Chondrocyte (in vitro differentiated cells): ENCODE measurements at regions not wholly inside any gene's neighbourhood (a gene's known extent, or its start where the extent isn't known, plus 50 kb on each side); places are given as distances from the start of the nearest gene placed in this dataset.

Experiments used
- DNase-seq: peaks from one replicate; pipeline ENCODE4 v3.0.0; 2021; ENCODE audit warnings: mixed read lengths, low spot score
- H3K27ac Mint-ChIP-seq: one replicate; pipeline ENCODE4 v1.8.0; 2021; ENCODE audit warnings: mild to moderate bottlenecking, moderate library complexity, mixed read lengths; ENCODE audit not compliant: unreplicated experiment
- H3K27me3 Mint-ChIP-seq: 2 replicates; pipeline ENCODE4 v1.8.0; 2021; ENCODE audit warnings: low read depth, mixed read lengths
- H3K36me3 Mint-ChIP-seq: 2 replicates; pipeline ENCODE4 v1.8.0; 2021; ENCODE audit warnings: low read depth, mixed read lengths
- H3K4me1 Mint-ChIP-seq: 2 replicates; pipeline ENCODE4 v1.8.0; 2021; ENCODE audit warnings: low read depth, mild to moderate bottlenecking, mixed read lengths
- H3K4me3 Mint-ChIP-seq: one replicate; pipeline ENCODE4 v1.8.0; 2021; ENCODE audit warnings: mild to moderate bottlenecking, moderate library complexity, mixed read lengths; ENCODE audit not compliant: unreplicated experiment
- H3K9me3 Mint-ChIP-seq: 2 replicates; pipeline ENCODE4 v1.8.0; 2021; ENCODE audit warnings: low read depth, mixed read lengths
- CTCF ChIP-seq: fragments of 200-600 bp; sonication (generic); IDR thresholded peaks from 2 replicates; pipeline ENCODE4 v1.5.0; 2021; ENCODE audit warnings: antibody characterized with exemption, mild to moderate bottlenecking, moderate library complexity

- no peak for DNase-seq
- peaks cover 69% of the 10 kb centered on the region for H3K4me1 Mint-ChIP-seq
- no peaks in the 10 kb centered on the region for H3K9me3 Mint-ChIP-seq
- H3K4me3 Mint-ChIP-seq = no peak overlapping the region
- TF ChIP-seq CTCF = no peak
- H3K27me3 Mint-ChIP-seq = no peaks in the 10 kb centered on the region
- H3K36me3 Mint-ChIP-seq = no peaks in the 10 kb centered on the region
- no peak overlapping the region for H3K27ac Mint-ChIP-seq
Observed at GRCh38 chr12:124679047-124679446, 111.6 kb upstream of the NCOR2 start.

DNA sequence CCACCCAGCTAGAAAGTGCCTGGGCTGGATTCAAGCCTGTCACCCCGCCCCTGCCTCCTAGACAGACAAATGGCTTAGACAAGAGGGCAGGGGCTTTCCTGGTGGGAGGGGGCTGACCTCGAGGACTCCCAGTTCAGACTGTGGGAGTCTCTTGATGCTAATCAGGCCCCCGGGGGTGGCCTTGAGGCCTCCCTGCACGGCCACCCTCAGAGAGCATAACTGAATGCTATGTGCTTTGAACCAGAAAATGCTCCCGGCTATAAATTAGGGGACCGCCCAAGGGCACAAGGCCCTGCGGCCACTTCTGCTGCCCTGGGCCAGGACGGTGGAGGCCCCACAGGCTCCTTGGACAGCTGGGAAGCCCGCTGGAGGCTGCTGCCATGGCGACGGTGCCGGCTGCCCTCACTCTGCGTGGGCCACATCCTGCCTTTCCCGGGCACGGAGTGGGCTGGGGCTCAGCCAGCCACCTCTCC is 111.0 kb upstream of the NCOR2 start:
- no peak for TF ChIP-seq CTCF
- Mint-ChIP-seq H3K4me1 (peaks cover 63% of the 10 kb centered on the region), H3K27ac (no peak overlapping the region), H3K27me3 (no peaks in the 10 kb centered on the region), H3K36me3 (no peaks in the 10 kb centered on the region), H3K4me3 (no peak overlapping the region), H3K9me3 (no peaks in the 10 kb centered on the region)
- DNase-seq = no peak

GRCh38 chr12:124677552-124678356 is 110.3 kb upstream of the NCOR2 start:
- DNase-seq = no peak
- no peaks in the 10 kb centered on the region for H3K9me3 Mint-ChIP-seq
- no peak overlapping the region for H3K4me3 Mint-ChIP-seq
- H3K27ac Mint-ChIP-seq = no peak overlapping the region
- TF ChIP-seq CTCF = no peak
- no peaks in the 10 kb centered on the region for H3K27me3 Mint-ChIP-seq
- peaks cover 56% of the 10 kb centered on the region for H3K4me1 Mint-ChIP-seq
- H3K36me3 Mint-ChIP-seq = no peaks in the 10 kb centered on the region

- peaks cover 47% of the 10 kb centered on the region for H3K4me1 Mint-ChIP-seq
- H3K27me3 Mint-ChIP-seq = no peaks in the 10 kb centered on the region
- H3K36me3 Mint-ChIP-seq = no peaks in the 10 kb centered on the region
- H3K4me3 Mint-ChIP-seq = no peak overlapping the region
- TF ChIP-seq CTCF = no peak
- no peak overlapping the region for H3K27ac Mint-ChIP-seq
- no peaks in the 10 kb centered on the region for H3K9me3 Mint-ChIP-seq
- no peak for DNase-seq
Observed at GRCh38 chr12:124676714-124677462, 109.5 kb upstream of the NCOR2 start.

- peak overlapping the region; percentile 83 for H3K27ac Mint-ChIP-seq
- H3K9me3 Mint-ChIP-seq = no peaks in the 10 kb centered on the region
- no peaks in the 10 kb centered on the region for H3K27me3 Mint-ChIP-seq
- no peaks in the 10 kb centered on the region for H3K36me3 Mint-ChIP-seq
- H3K4me3 Mint-ChIP-seq = no peak overlapping the region
- H3K4me1 Mint-ChIP-seq = peaks cover 39% of the 10 kb centered on the region
- no peak for TF ChIP-seq CTCF
- no peak for DNase-seq
Observed at GRCh38 chr12:124675881-124676713, 108.7 kb upstream of the NCOR2 start.
